ENCODE measurements at regions not wholly inside any gene's neighbourhood (a gene's known extent, or its start where the extent isn't known, plus 50 kb on each side); places are given as distances from the start of the nearest gene placed in this dataset.

DNA sequence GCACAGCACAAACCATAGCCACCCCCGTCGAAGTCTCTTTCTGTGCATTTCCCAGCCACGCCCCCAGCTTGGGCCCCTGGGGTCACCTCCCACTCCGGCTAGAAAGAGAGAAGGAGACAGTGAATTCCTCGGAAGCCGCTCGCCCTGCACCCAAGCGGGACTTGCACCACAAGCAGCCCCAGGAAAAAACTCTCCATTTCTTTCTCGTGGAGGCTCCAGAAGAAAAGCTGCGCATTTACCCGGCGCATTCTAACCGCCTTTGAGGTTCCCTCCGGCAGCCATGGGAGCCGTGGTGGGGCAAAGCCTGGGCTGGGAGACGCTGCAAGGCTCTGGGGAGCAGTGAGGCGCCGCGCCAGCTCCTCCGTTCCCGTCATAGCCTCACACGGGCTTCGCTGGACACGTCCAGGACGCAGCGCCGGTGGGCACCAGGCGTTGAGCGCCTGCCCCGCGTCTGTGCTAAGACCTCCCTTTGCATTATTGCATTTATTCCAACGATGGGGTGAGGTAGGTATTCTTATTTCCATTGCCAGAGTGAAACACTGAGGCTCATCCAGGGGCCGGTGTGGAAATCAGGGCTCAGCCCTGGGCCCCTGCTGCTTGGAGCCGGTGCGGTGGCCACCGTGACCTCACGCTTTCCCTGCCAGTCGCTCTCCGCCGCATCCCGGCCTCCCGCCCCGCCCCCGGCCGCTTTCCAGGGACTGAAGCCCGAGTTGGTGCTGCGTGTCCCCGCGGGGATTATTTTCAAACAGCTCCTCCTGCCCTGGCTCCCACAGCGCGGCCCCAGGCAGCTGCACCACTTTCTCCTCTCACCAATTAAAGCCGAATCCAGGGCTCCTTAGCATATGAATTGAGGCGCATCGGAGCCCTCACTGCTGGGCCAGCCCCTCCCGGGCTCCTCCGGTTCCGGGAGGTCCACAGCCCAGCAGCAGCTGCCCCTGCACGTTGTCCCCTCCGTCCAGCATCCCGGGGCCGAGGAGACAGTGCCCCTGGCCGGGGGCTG, 148.3 kb upstream of the AFDN start (continued):
- TF ChIP-seq SOX6 (IDR thresholded peaks at IDR 0.05) = no peak
- no peak for TF ChIP-seq SOX6 (CRISPR knock-in tag; IDR thresholded peaks at IDR 0.05)
- TF ChIP-seq SMC3 (IDR thresholded peaks at IDR 0.05; ENCODE audit: low read length) = no peak
- TF ChIP-seq RFX5 (IDR thresholded peaks at IDR 0.05; ENCODE audit: low read depth, low read length) = no peak
- no peak for TF ChIP-seq MAFK (conservative IDR thresholded peaks at IDR 0.05 in 1 of 2, IDR thresholded peaks at IDR 0.05 in 1 of 2; ENCODE audit: low read length in 2 of 2)
- no peak for TF ChIP-seq ZNF574 (CRISPR knock-in tag; IDR thresholded peaks at IDR 0.05)
- no peak for TF ChIP-seq THAP11 (CRISPR knock-in tag; IDR thresholded peaks at IDR 0.05)
- TF ChIP-seq NFAT5 (CRISPR knock-in tag; IDR thresholded peaks at IDR 0.05) = peak; percentile 18; the same call in 1 of the 2 replicates
- TF ChIP-seq SNRNP70 (IDR thresholded peaks at IDR 0.05; ENCODE audit: low read depth, low read length) = no peak
- no peak for TF ChIP-seq SIX1 (CRISPR knock-in tag; IDR thresholded peaks at IDR 0.05; ENCODE audit: borderline replicate concordance)
- no peak for TF ChIP-seq NPAS2 (CRISPR knock-in tag; IDR thresholded peaks at IDR 0.05; ENCODE audit: borderline replicate concordance)
- no peak for TF ChIP-seq YEATS2 (CRISPR knock-in tag; IDR thresholded peaks at IDR 0.05; ENCODE audit: borderline replicate concordance)
- peak; percentile 79 for TF ChIP-seq ZNF572 (CRISPR knock-in tag; IDR thresholded peaks at IDR 0.05)
- no peak for TF ChIP-seq ELF3 (CRISPR knock-in tag; IDR thresholded peaks at IDR 0.05)
